Esophagus muscularis mucosa (tissue), 4 donors: ENCODE measurements at regions not wholly inside any gene's neighbourhood (a gene's known extent, or its start where the extent isn't known, plus 50 kb on each side); places are given as distances from the start of the nearest gene placed in this dataset.

ENCODE experiments used
- DNase-seq: peaks from one replicate; pipeline ENCODE4 v3.0.0-alpha.2; 2017; ENCODE audit errors: extremely low spot score
- H3K27ac ChIP-seq, 4 donors: fragments of 200-600 bp; sonication (generic); replicated peaks in 1 of 4; 1 replicate in 3 of 4; 2 replicates in 1 of 4; pipeline ENCODE4 v1.5.1; 2016 to 2019; ENCODE audit warnings: mild to moderate bottlenecking in 1 of 4
- H3K27me3 ChIP-seq, 4 donors: fragments of 200-600 bp; sonication (generic); one replicate each; pipeline versions ENCODE4 v1.5.1 to v1.6.0; 2016 to 2019
- H3K36me3 ChIP-seq, 4 donors: fragments of 200-600 bp; sonication (generic); one replicate each; pipeline ENCODE4 v1.5.1; 2016 to 2019
- H3K4me1 ChIP-seq, 4 donors: fragments of 200-600 bp; sonication (generic); one replicate each; pipeline ENCODE4 v1.5.1; 2016 to 2019
- H3K4me3 ChIP-seq, 4 donors: fragments of 200-600 bp; sonication (generic); 1 replicate in 2 of 4; 2 replicates in 2 of 4; pipeline ENCODE4 v1.5.1; 2016 to 2019; ENCODE audit warnings: mild to moderate bottlenecking in 4 of 4, moderate library complexity in 1 of 4
- H3K9me3 ChIP-seq, 4 donors: fragments of 200-600 bp; sonication (generic); 1 replicate in 3 of 4; 2 replicates in 1 of 4; pipeline ENCODE4 v1.5.1; 2016 to 2019
- EP300 ChIP-seq: sonication (generic); formaldehyde crosslinking; IDR thresholded peaks from one replicate; pipeline ENCODE4 v1.6.1; 2017; ENCODE audit warnings: antibody characterized with exemption
- POLR2A ChIP-seq: fragments of 450-650 bp; IDR thresholded peaks from one replicate; pipeline ENCODE4 v1.6.1; 2017; ENCODE audit warnings: antibody characterized with exemption, moderate library complexity, mild to moderate bottlenecking, low read depth
- POLR2AphosphoS5 ChIP-seq, 2 donors: sonication (generic); formaldehyde crosslinking; IDR thresholded peaks; one replicate each; pipeline ENCODE4 v1.6.1; 2017; ENCODE audit warnings: antibody characterized with exemption in 2 of 2
- WGBS: methylation state at CpG from one replicate; pipeline ENCODE4 v1.1.5; 2018; 5-methylcytosine and 5-hydroxymethylcytosine counted together
- intact Hi-C: fragments of 100-400 bp; cut with DNase I; formaldehyde crosslinking; loops from one replicate; pipeline ENCODE4 v1.15.1; 2023
- TF ChIP-seq, protein P1 (sequence below), 3 experiments: fragments of 200-600 bp in 2 of 3; fragments of 450-650 bp in 1 of 3; sonication (generic) in 2 of 3; IDR thresholded peaks; one replicate each; pipeline ENCODE4 v1.5.1; 2017 to 2019; ENCODE audit warnings: antibody characterized with exemption in 3 of 3, mild to moderate bottlenecking in 2 of 3, moderate library complexity in 1 of 3

DNA sequence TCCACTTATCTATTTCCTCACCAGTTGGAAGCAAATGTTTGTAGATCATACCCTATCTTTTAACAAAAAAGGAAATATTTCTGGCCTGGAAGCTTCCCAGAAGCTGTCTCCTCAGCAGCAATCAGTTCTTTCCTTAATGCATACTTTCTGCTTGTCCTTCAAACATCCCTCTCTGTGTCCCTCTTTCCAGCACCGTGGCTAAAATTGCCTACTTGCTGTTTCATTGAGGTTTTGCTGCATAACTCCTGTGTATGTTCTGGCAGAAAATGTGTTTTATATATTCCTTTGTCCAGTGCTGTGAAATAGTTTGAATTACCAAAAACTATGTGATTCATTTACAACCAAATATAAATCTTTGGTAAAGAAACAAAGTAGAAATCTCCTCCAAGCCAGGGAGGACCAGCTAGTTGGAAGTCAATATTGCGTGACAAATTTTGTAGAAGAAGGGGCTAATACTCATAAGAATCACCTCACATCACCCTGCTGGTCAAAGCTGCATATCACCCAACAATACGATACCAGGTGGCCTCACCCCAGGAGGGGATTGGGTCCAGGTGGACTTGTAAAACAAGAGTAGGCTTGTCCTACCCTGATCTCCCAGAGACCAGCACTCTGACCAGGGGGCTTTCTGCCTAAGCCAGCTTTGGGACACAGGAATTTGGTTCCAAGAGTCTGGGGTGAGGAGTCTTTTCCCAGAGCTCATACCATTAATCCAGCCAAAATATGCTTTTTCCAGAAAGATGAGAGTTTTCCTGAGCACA, 198.4 kb upstream of the SNX2 start:
- WGBS: 83% methylated on average over 3 of the region's 3 CpGs
- Histone ChIP-seq H3K27me3 (no peaks in the 10 kb centered on the region), H3K4me1 (no peaks in the 10 kb centered on the region), H3K4me3 (no peak overlapping the region), H3K27ac (no peak overlapping the region), H3K9me3 (no peaks in the 10 kb centered on the region), H3K36me3 (no peaks in the 10 kb centered on the region)
- intact Hi-C loops: no loop called here
- DNase-seq: no peak
- no peak for TF ChIP-seq POLR2A
- no peak for TF ChIP-seq EP300
- TF ChIP-seq, protein P1, sequence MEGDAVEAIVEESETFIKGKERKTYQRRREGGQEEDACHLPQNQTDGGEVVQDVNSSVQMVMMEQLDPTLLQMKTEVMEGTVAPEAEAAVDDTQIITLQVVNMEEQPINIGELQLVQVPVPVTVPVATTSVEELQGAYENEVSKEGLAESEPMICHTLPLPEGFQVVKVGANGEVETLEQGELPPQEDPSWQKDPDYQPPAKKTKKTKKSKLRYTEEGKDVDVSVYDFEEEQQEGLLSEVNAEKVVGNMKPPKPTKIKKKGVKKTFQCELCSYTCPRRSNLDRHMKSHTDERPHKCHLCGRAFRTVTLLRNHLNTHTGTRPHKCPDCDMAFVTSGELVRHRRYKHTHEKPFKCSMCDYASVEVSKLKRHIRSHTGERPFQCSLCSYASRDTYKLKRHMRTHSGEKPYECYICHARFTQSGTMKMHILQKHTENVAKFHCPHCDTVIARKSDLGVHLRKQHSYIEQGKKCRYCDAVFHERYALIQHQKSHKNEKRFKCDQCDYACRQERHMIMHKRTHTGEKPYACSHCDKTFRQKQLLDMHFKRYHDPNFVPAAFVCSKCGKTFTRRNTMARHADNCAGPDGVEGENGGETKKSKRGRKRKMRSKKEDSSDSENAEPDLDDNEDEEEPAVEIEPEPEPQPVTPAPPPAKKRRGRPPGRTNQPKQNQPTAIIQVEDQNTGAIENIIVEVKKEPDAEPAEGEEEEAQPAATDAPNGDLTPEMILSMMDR (IDR thresholded peaks at IDR 0.05): no peak
- TF ChIP-seq POLR2AphosphoS5 (IDR thresholded peaks at IDR 0.05): no peak

DNA sequence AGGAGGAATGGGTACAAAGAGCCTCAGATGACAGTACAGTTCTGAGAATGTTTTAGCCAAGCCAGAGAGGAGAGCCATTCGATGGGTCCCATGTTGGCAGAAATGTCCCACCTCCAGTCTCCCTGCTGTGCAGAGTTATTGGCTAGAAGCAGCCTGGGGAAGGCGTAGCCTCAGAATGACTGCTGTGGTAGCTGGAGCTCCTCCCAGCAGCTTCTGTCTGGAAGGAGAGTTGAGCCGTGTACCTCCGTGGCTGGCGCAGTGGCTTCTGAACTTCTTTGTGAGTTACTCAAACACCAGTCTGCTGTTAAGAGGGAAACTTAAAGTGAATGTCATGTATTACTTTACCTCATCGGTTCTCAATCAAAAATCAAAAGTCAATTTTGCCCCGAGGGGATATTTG, 193.3 kb upstream of the SNX2 start:
- TF ChIP-seq, protein P1 (IDR thresholded peaks at IDR 0.05): no peak
- no peak for TF ChIP-seq POLR2AphosphoS5 (IDR thresholded peaks at IDR 0.05)
- no peak for TF ChIP-seq POLR2A
- TF ChIP-seq EP300: no peak
- H3K4me1 ChIP-seq: no peaks in the 10 kb centered on the region
- H3K27me3 ChIP-seq: peaks cover 0 to 4% (median 0%) of the 10 kb centered on the region in 4 donors
- H3K4me3 ChIP-seq: no peak overlapping the region
- H3K9me3 ChIP-seq: no peaks in the 10 kb centered on the region
- intact Hi-C loops: no loop called here
- no peaks in the 10 kb centered on the region for H3K36me3 ChIP-seq
- WGBS: 90% methylated on average over 7 of the region's 7 CpGs
- no peak overlapping the region for H3K27ac ChIP-seq
- no peak for DNase-seq

DNA sequence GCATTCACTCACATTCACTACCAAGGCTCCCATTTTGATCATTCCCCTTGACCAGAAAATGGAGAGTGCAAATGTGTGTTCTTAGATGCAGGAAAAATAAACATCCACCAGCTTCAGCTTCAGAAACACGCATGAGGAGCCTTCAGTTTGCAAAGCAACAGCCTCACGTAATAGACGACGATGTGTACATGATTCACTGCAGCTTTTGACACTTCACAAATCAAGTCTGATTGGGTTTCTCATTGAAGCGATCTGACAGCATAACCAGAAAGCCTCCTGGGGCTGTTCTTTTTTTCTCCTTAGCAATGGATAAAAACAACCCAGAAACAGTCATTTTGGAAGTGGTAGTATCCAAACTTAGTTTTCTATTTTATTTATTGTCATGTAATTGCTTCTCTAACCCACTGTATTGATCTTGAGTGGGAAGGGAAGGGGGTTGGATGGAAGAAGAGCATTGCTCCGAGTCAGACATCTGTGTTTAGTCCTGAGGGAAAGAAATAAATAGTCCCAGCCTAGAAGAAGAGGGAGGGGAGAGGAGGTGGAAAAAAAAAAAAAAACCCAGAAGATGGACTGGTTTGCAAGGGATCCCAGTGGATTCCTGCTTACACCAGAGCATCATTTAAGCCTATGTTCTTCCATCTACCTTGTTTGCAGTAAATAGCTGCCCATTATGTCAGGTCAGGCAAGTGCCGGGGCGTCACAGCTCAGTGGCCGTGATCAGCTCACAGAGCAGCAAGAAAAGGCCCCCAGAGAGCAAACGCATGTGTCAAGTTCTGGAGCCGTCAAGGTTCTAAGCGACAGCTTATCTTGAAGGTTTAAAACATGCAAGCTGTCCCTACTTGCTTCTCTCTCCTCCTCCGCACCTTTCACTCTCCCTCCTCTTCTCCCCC, 190.2 kb upstream of the SNX2 start:
- no peak overlapping the region for H3K4me3 ChIP-seq
- no peaks in the 10 kb centered on the region for H3K9me3 ChIP-seq
- H3K27ac ChIP-seq: no peak overlapping the region
- H3K27me3 ChIP-seq: peaks cover 0 to 4% (median 0%) of the 10 kb centered on the region in 4 donors
- DNase-seq: no peak
- H3K36me3 ChIP-seq: no peaks in the 10 kb centered on the region
- 51% methylated on average over 13 of the region's 13 CpGs for WGBS
- H3K4me1 ChIP-seq: no peaks in the 10 kb centered on the region
- TF ChIP-seq POLR2A (no peak), EP300 (no peak)
- intact Hi-C loops: no loop called here

DNA sequence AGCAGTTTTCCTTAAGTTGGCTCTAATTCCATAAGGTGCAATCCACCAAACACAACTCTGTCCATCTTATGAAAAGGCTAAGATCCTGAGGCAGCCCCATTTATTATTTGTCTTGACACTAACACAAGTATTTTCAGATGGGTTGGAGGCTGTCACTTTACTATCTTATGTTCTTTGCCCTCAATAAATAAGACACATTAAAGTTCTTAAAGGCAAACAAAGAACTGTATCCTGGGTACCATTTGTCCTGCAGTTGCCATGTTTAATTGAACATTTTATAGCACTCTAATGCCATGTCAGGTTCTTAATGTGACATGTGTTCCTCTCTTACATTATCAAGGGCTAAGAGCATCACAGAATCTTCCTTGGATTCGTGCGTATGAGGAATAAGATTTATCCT, 189.5 kb upstream of the SNX2 start:
- WGBS: 74% methylated on average over 2 of the region's 2 CpGs

More for the DNA sequence above, 189.5 kb upstream of the SNX2 start:
- H3K9me3 ChIP-seq: no peaks in the 10 kb centered on the region
- no peaks in the 10 kb centered on the region for H3K36me3 ChIP-seq
- TF ChIP-seq, protein P1 (IDR thresholded peaks at IDR 0.05): no peak
- TF ChIP-seq POLR2AphosphoS5 (IDR thresholded peaks at IDR 0.05) (no peak), EP300 (no peak), POLR2A (no peak)
- no peaks in the 10 kb centered on the region for H3K4me1 ChIP-seq
- peaks cover 0 to 4% (median 0%) of the 10 kb centered on the region in 4 donors for H3K27me3 ChIP-seq
- H3K27ac ChIP-seq: no peak overlapping the region
- DNase-seq: no peak
- H3K4me3 ChIP-seq: no peak overlapping the region
- intact Hi-C loops: no loop called here
